COLO668 (cell line): ENCODE measurements at regions not wholly inside any gene's neighbourhood (a gene's known extent, or its start where the extent isn't known, plus 50 kb on each side); places are given as distances from the start of the nearest gene placed in this dataset.

ENCODE experiments used
- DNase-seq: peaks from one replicate; lab custom pipeline; 2025; ENCODE audit not compliant: unreplicated experiment; lab: John Stamatoyannopoulos, UW

DNA sequence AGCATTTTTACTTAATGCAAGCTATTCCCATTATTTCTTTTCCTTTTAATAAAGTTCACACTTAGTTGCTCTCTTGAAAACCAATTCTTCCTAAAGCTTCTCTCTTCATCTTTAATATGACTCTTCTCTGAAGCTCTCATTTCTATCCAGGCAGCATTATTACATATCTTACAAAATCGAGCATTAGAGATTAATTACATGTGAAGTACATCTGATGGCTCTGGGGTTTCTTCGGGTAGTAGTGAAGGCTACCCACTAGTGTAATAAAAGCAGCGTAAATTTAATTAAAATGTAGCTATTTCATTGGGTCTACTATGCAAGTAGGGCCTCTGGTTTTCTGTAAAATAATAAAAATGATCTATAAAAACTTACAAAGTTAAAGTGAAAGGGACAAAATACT, 513.6 kb upstream of the DPH6 start:
- DNase-seq: no peak

- DNase-seq: no peak
Measured at GRCh38 chr15:36062357-36062756, 516.4 kb upstream of the DPH6 start.

- no peak for DNase-seq
Measured at GRCh38 chr15:36066757-36067156, 512.7 kb upstream of the CDIN1 start.

DNA sequence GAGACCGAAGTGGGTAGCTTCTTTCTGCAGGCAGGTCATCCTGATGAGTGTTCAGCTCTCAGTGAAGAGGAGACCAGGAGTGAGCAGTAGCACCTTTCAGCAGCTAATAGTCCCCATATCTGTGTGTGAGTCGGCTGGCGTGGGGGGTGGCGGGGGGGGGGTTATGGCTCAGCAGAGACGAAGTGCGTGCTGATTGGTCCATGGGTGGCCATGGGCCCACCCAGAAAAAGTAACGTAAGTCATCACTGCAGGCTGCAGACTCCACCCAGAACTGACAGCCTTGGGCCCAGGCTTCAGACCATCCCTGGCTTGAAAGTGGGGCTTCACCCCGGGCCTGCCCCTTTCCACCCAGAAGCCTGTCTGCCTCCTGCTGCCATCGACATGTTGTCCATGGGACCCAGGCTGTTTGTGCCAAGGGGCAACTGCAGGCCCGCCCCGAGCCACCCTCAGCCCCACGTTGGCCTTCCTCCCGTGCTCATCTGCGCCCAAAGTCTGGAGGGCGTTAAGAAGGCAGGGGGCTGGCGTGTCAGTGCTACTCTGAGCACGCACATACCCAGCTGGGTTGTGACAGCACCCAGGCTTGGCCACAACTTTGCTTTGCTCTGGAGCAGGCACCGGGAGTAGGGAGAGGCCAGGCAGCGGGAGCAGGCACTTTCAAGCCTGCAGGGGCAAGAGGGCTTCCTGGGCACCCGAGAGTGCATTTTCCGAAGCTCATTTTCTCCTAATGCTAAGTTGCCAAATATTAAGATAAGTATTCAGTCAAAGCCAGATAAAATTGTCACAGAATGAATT, 511.7 kb upstream of the CDIN1 start:
- DNase-seq: no peak

DNA sequence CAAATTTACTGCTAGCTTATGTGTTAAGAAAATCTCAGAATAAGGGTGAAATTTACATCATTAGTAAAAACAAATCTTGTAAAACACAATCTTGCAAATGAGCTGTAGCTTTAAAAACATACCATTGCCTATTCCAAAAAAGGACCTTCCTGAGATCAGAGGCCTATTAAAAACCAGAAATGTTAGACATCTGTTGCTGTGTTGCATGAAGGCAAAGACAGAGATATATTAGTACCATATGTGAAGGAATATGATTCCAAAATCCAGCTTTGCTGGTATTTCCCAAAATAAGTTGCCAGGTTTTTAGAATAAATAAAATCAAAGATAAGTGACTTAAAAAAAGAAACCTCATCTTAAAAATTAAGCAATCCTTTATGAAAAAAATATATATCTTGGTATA, 504.1 kb upstream of the CDIN1 start:
- DNase-seq: no peak

- DNase-seq: no peak
Measured at GRCh38 chr15:36079021-36079420, 500.4 kb upstream of the CDIN1 start.

- DNase-seq: no peak
Measured at GRCh38 chr15:36080759-36081158, 498.7 kb upstream of the CDIN1 start.

DNA sequence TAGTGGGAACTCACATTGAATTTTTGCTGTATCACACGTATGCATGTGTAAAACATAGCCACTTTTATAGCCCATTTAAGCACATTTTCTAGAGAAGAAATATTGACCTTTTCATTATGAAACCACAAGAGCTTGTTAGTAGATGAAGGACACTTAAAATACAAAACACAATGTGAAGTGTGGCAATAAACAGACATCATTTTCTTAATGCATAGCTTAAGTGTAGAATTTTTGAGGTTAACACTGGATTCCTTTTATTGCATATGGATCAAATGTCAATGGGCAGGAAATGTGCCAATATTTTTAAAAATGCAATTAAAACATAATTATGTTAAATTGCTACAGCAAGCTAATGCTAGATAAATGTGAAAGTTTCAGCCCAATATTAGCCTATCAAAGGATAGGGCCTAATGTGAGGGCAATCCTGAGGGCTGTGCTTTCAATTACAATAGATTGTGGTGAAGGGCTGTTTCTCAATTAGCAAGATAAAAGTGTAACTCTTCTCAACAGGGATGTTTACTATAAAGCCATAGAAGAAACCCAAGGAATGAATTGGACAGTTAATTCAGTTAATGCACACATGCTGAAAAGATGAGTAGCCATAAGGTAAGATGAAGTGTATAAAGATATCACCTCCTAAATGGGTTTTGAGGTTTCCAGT, 489.0 kb upstream of the CDIN1 start:
- DNase-seq: no peak

DNA sequence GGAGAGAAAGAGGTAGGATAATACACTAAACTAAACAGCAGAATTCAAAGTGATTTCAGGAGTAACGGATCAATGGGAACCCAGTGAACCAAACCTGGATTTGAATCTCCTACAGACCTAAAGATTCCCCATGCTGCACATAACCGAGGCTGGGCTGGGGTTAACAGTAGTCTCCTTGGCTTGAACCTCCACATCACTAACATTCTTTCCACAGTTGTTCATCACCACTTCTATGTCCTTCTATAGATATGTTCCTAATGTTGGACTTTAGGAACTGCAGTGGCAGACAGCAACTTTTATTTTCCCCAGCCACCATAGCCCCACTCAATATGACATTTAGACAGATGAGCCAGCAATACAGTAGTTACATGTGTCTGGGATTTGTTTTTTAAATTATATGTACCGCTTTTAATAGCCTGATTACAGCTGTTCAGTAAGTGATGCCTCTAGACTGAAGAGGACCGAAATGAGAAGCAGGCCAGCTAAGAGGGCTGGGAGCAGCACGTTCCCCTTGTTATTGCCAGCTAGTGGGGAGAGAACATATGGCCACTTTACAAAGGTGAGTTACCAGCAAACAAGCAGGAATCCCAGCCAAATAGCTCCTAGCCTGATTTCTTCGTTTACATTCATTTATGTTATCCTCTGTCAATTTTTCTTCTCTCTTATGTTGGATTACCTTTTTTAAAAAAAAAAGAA, 472.6 kb upstream of the CDIN1 start:
- no peak for DNase-seq

DNA sequence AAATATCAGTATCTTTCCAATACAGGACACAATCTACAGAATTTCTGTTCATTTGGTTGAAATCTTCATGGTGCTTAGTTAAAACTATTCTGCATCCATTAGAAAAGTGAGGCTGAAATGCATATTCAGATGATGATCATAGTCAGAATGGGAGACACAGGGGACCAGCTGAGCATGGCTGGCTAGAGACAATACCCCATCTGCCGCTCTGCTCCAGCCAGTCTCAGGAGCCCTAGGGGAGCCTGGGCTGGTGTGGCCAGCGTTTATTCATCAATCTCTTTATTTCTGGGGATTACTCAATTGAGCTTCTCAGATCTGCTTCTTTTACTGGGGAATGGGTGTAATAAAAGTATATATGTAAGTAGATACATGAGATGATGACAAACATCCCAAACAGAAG, 470.9 kb upstream of the CDIN1 start:
- DNase-seq: no peak

DNA sequence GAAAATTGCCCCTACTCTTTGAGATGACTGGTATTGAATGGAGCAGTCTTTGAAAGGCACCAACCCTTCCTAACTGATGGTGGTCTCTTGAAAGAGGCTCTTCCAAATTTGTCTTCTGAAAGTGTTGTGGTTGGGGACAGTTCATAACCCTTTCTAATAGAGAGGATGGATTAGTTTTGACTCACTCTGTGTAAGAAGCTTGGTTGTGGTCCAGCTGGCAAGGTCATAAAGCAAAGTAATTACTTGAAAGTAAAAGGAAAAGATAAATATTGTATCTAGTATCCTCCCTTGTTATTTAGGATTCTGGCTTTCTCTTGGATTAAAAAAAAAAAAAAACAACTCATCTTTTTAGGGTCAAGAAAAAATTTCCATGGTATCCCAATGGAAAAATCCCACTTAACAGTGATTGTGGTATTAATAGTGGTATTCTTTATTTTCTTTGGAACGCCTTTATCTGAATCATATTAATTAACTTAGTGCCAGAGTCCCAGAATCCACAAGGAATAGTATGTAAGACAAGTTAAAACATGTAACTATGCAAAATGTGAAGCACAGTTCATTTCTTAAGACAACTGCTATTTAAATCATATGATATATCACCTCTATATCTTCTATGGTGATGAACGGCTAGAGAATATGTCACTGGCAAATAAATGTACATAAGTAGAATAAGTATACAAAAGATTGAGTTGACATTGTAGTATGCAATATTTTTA, 469.3 kb upstream of the CDIN1 start:
- DNase-seq: no peak

DNA sequence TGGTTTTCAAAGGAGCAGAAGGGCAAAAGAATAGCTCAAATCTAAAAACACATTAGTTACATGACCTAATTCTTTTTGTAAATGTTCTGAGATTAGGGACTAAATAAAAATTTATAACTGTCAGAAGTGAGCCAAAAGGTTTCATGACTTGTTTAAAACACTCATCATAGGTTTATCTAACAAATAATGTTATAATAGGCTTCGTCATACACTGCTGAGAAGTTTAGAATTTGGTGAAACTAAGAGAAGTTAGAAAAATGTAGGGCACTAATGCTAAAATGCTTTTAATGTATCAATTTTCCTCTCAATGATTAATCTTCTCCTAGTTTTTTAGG, 468.8 kb upstream of the CDIN1 start:
- no peak for DNase-seq

GRCh38 chr15:36117296-36117787, 462.1 kb upstream of the CDIN1 start:
- DNase-seq: peak; percentile 14

DNA sequence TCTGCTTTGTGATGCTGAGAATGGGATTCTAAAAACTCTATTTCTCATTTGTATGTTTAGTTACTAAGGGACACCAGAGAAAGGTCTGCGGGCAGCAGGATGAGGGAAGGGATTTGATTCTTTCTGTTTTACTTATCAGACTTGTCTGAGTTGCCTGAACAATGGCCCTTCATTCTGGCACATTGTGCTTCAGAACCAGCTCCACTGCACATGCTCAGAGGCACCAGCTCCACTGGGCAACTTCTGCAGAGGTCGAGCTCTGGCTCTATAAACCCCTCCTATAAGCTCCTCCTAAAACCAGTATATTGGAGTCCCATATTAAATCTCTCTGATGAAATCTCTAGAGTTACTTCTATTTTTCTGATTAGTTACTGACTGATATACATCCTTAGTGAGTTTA, 453.2 kb upstream of the CDIN1 start:
- no peak for DNase-seq

- DNase-seq: no peak
Measured at GRCh38 chr15:36130641-36131310, 448.6 kb upstream of the CDIN1 start.

DNA sequence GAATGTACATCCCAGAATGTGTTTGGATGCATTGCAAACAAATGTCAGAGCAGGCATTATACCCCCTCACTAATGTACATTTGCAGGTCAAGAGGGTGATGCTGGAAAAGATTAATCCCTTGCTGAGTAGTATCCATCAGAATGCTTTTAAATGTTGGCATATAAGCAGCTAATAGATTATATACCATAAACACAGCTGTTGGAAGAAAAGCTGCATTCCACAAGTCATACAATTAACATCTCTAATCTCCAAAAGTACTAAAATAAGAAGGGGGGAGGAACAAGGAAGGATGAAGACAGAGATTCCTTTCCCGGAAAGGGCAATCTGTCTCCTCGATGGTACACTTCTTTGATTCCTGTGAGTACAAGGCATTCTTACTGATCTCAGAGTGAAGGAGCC, 445.7 kb upstream of the CDIN1 start:
- DNase-seq: no peak

- no peak for DNase-seq
Measured at GRCh38 chr15:36136049-36136448, 443.4 kb upstream of the CDIN1 start.

DNA sequence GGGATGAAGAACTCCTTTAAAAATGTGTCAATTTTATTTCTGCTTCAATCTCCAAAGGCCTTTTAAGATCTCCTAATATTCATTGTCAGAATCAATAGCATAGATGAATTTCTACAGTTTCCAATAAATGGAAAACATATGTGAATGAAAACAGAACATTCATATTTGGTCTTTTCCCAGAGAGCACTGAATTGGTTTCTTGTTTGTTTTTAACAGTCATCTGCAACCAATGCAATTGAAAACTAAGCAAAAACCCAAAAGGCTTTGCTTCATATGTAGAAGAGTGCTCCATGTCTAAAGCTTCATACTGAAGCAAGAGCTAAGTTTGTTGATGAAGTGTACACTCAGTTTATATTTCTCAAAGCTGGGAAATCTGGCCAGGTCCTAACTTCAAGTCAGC, 426.5 kb upstream of the CDIN1 start:
- no peak for DNase-seq

GRCh38 chr15:36156879-36157427, 422.5 kb upstream of the CDIN1 start:
- DNase-seq: no peak

- no peak for DNase-seq
Measured at GRCh38 chr15:36160351-36160750, 419.1 kb upstream of the CDIN1 start.

- DNase-seq: no peak
Measured at GRCh38 chr15:36161108-36161507, 418.3 kb upstream of the CDIN1 start.
